MM.1S (cell line): ENCODE measurements at regions not wholly inside any gene's neighbourhood (a gene's known extent, or its start where the extent isn't known, plus 50 kb on each side); places are given as distances from the start of the nearest gene placed in this dataset.

Experiments used
- EZH2phosphoT487 ChIP-seq: fragments of 300-600 bp; sonication (generic); IDR thresholded peaks from 2 replicates; pipeline ENCODE4 v1.6.1; 2018; ENCODE audit warnings: antibody characterized with exemption, low read length
- TF ChIP-seq, protein P1 (sequence below): fragments of 300-600 bp; sonication (generic); IDR thresholded peaks from 2 replicates; pipeline ENCODE4 v1.5.1; 2016; ENCODE audit warnings: antibody characterized with exemption, low read length, mixed read lengths

DNA sequence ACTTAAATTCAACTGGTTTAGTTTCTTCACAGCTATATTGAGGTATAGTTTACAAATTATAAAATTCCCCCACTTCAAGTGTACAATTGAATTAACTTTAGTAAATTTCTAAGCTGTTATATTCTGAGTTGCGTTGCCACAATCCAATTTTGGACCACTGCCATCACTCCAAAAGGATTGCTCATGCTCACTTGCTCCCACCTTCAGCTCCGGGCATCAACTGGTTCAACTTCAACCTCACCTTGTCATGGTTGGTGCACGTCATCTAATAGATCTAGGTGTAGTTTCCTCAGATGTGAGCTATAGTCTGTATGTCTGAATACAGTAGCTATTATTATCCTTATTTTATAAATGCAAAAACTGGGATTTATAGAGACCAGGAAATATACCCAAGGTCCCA lies 942.5 kb upstream of the WWC1 start:
- TF ChIP-seq EZH2phosphoT487 = no peak
- TF ChIP-seq, protein P1, sequence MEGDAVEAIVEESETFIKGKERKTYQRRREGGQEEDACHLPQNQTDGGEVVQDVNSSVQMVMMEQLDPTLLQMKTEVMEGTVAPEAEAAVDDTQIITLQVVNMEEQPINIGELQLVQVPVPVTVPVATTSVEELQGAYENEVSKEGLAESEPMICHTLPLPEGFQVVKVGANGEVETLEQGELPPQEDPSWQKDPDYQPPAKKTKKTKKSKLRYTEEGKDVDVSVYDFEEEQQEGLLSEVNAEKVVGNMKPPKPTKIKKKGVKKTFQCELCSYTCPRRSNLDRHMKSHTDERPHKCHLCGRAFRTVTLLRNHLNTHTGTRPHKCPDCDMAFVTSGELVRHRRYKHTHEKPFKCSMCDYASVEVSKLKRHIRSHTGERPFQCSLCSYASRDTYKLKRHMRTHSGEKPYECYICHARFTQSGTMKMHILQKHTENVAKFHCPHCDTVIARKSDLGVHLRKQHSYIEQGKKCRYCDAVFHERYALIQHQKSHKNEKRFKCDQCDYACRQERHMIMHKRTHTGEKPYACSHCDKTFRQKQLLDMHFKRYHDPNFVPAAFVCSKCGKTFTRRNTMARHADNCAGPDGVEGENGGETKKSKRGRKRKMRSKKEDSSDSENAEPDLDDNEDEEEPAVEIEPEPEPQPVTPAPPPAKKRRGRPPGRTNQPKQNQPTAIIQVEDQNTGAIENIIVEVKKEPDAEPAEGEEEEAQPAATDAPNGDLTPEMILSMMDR = no peak
